Activated naive CD4-positive, alpha-beta T cell treated with anti-CD3 and anti-CD28 coated beads for 36 hours (primary cell): ENCODE measurements at regions not wholly inside any gene's neighbourhood (a gene's known extent, or its start where the extent isn't known, plus 50 kb on each side); places are given as distances from the start of the nearest gene placed in this dataset.
A peak's percentile ranks its signal among the peaks of the same experiment; 100 is the strongest.
"Not testable (repeated sequence)": the region's sequence is repeated elsewhere in the genome, so short reads cannot be mapped to it uniquely, and the experiment has no call there.

Source experiments
- CTCF ChIA-PET: fragments of 350-600 bp; sonication (Branson Sonifier 250); formaldehyde crosslinking; loops from one replicate; lab custom pipeline; 2021; ENCODE audit warnings: antibody characterized with exemption; lab: Charles Lee
- DNase-seq: peaks from one replicate; pipeline ENCODE4 v3.0.0-alpha.2; 2020
- H3K27ac Mint-ChIP-seq: one replicate; pipeline ENCODE4 v1.8.0; 2021; ENCODE audit warnings: mild to moderate bottlenecking, mixed read lengths
- H3K27me3 Mint-ChIP-seq: one replicate; pipeline ENCODE4 v1.8.0; 2021; ENCODE audit warnings: low read depth, mixed read lengths
- H3K36me3 Mint-ChIP-seq: one replicate; pipeline ENCODE4 v1.8.0; 2021; ENCODE audit warnings: low read depth, mixed read lengths
- H3K4me1 Mint-ChIP-seq: one replicate; pipeline ENCODE4 v1.8.0; 2021; ENCODE audit warnings: low read depth, mixed read lengths
- H3K4me3 Mint-ChIP-seq: one replicate; pipeline ENCODE4 v1.8.0; 2021; ENCODE audit warnings: mild to moderate bottlenecking, moderate library complexity, mixed read lengths
- H3K9me3 Mint-ChIP-seq: one replicate; pipeline ENCODE4 v1.8.0; 2021; ENCODE audit warnings: mixed read lengths
- intact Hi-C: fragments of 100-400 bp; cut with micrococcal nuclease; formaldehyde crosslinking; loops from one replicate; pipeline ENCODE4 v1.15.1; 2023

GRCh38 chr6:27111743-27112142, 135.8 kb upstream of the PRSS16 start:
- H3K4me1 Mint-ChIP-seq, result no peaks in the 10 kb centered on the region
- CTCF ChIA-PET, result no interaction called here
- H3K36me3 Mint-ChIP-seq, result peaks cover 3% of the 10 kb centered on the region
- peaks cover 19% of the 10 kb centered on the region for H3K27me3 Mint-ChIP-seq
- no peak overlapping the region for H3K4me3 Mint-ChIP-seq
- H3K27ac Mint-ChIP-seq, result no peak overlapping the region
- H3K9me3 Mint-ChIP-seq, result peaks cover 4% of the 10 kb centered on the region
- intact Hi-C loops, result no loop called here
- DNase-seq, result no peak

GRCh38 chr6:27112974-27113373, 134.5 kb upstream of the PRSS16 start:
- Mint-ChIP-seq H3K9me3 (peaks cover 4% of the 10 kb centered on the region), H3K27me3 (peaks cover 17% of the 10 kb centered on the region), H3K4me3 (no peak overlapping the region), H3K27ac (no peak overlapping the region), H3K4me1 (no peaks in the 10 kb centered on the region), H3K36me3 (peaks cover 3% of the 10 kb centered on the region)
- CTCF ChIA-PET, result interaction anchor here (0.6 kb wide), 1 partner anchor 505 kb away, joined by 3 read pairs; no protein-coding TSS in a partner anchor
- no peak for DNase-seq
- intact Hi-C loops, result no loop called here

DNA sequence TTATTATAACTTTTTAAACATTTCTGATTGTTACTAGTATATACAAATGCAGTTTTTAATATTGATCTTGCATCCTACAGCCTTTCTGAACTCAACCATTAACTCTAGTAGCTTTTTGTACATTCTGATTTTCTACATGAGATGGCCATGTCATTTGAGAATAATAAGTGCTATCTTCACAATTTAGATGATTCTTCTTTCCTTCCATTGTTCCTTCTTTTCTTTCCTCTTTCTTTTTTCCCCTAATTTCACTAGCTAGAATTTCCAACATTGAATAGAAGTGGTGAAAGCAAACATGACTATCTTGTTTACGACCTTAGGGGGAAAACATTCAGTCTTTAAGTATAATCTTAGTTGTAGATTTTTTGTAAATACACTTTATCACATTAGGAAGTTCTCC, 128.2 kb upstream of the PRSS16 start:
- Mint-ChIP-seq H3K27ac (no peak overlapping the region), H3K4me1 (peaks cover 7% of the 10 kb centered on the region), H3K9me3 (no peaks in the 10 kb centered on the region), H3K36me3 (no peaks in the 10 kb centered on the region), H3K27me3 (no peaks in the 10 kb centered on the region), H3K4me3 (no peak overlapping the region)
- no peak for DNase-seq
- intact Hi-C loops, result no loop called here
- CTCF ChIA-PET, result no interaction called here

GRCh38 chr6:27119761-27120160, 127.7 kb upstream of the PRSS16 start:
- Mint-ChIP-seq H3K36me3 (no peaks in the 10 kb centered on the region), H3K27me3 (no peaks in the 10 kb centered on the region), H3K27ac (no peak overlapping the region), H3K9me3 (no peaks in the 10 kb centered on the region), H3K4me3 (no peak overlapping the region), H3K4me1 (peaks cover 7% of the 10 kb centered on the region)
- intact Hi-C loops, result no loop called here
- CTCF ChIA-PET, result no interaction called here
- DNase-seq, result no peak

DNA sequence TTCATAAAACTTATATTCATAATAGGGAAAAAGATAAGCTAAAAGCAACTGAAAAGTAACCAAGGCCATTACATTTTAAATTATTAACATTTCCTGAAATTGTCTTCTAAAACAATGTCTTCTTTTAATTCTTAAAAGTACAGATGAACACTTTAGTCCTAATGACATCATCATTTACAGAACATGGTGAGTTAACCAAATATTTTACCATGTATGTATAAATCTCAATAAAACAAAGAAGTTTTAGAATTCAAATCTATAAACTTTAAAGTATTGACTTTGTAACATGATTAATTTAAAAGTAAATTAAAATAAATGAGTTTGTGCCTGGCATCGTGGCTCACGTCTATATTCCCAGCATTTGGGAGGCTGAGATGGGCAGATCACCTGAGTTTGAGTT, 125.9 kb upstream of the PRSS16 start:
- peaks cover 12% of the 10 kb centered on the region for H3K4me1 Mint-ChIP-seq
- no peaks in the 10 kb centered on the region for H3K36me3 Mint-ChIP-seq
- H3K9me3 Mint-ChIP-seq, result no peaks in the 10 kb centered on the region
- intact Hi-C loops, result no loop called here
- no peaks in the 10 kb centered on the region for H3K27me3 Mint-ChIP-seq
- CTCF ChIA-PET, result no interaction called here
- no peak overlapping the region for H3K4me3 Mint-ChIP-seq
- H3K27ac Mint-ChIP-seq, result no peak overlapping the region
- no peak for DNase-seq

GRCh38 chr6:27124252-27124657, 123.2 kb upstream of the PRSS16 start:
- H3K4me3 Mint-ChIP-seq, result no peak overlapping the region
- H3K36me3 Mint-ChIP-seq, result no peaks in the 10 kb centered on the region
- no peak overlapping the region for H3K27ac Mint-ChIP-seq

DNA sequence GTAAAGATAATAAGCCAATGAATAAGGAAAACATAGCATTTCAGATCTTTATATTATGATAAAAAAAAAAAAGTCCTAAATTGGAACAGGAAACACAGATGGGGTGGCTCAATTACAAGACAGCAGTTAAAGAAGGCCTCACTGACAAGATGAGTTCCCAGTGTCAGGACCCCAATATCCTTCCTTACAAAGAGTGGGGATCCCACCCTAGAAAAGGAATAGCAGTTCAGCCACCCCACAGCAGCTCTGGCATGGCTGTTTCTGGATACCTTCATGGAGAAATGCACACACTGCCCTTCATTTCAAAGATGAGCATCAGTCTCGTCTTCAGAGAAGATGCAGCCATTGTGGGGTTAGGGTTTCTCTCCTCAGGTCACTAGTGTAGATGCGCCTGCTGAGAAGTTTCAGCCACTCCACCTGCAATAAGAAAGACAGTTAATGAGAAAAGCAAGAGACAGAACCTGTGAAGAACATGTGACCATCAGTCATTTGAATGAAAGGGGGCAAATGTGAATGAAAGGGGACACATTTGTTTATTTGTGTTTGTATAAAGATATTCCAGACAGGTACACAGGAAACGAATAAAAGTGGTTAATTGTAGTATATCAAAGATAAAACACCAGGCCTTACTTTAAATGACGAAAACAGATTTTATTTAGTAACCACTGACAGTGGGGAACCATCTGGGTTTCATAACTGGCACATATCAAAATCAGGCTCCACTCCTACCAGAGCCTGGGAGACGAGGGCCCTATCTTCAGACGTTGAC, 121.3 kb upstream of the PRSS16 start:
- no peaks in the 10 kb centered on the region for H3K9me3 Mint-ChIP-seq
- no peaks in the 10 kb centered on the region for H3K36me3 Mint-ChIP-seq
- peak overlapping the region; percentile 56 for H3K4me3 Mint-ChIP-seq
- no peaks in the 10 kb centered on the region for H3K27me3 Mint-ChIP-seq
- H3K27ac Mint-ChIP-seq, result peak overlapping the region; percentile 69
- DNase-seq, result no peak
- intact Hi-C loops, result loop anchor here (2.0 to 5.0 kb wide), 4 partner anchors 63 to 627 kb away; no protein-coding TSS in a partner anchor
- CTCF ChIA-PET, result interaction anchor here (0.6 to 1.4 kb wide), 9 partner anchors 11 to 630 kb away, joined by 3 to 13 read pairs (median 3); a partner anchor contains a TSS
- H3K4me1 Mint-ChIP-seq, result peaks cover 13% of the 10 kb centered on the region

More at GRCh38 chr6:27124252-27124657, 123.2 kb upstream of the PRSS16 start:
- Mint-ChIP-seq H3K9me3 (no peaks in the 10 kb centered on the region), H3K27me3 (no peaks in the 10 kb centered on the region), H3K4me1 (peaks cover 19% of the 10 kb centered on the region)
- CTCF ChIA-PET, result no interaction called here
- intact Hi-C loops, result no loop called here
- DNase-seq, result no peak

GRCh38 chr6:27126815-27127537, 120.5 kb upstream of the PRSS16 start:
- H3K36me3 Mint-ChIP-seq, result no peaks in the 10 kb centered on the region
- H3K27me3 Mint-ChIP-seq, result no peaks in the 10 kb centered on the region
- peak overlapping the region; percentile 56 for H3K4me3 Mint-ChIP-seq
- H3K9me3 Mint-ChIP-seq, result no peaks in the 10 kb centered on the region
- peak; percentile 92 for DNase-seq
- H3K4me1 Mint-ChIP-seq, result peaks cover 13% of the 10 kb centered on the region
- CTCF ChIA-PET, result interaction anchor here (0.6 to 1.5 kb wide), 16 partner anchors 12 to 1012 kb away, joined by 3 to 13 read pairs (median 3); a partner anchor contains a TSS
- H3K27ac Mint-ChIP-seq, result peak overlapping the region; percentile 69
- intact Hi-C loops, result loop anchor here (1.0 to 5.0 kb wide), 6 partner anchors 31 to 626 kb away; partner anchors contain the start of gene POM121L2

GRCh38 chr6:27127874-27128273, 119.6 kb upstream of the PRSS16 start:
- CTCF ChIA-PET, result interaction anchor here (0.6 to 1.5 kb wide), 6 partner anchors 22 to 628 kb away, joined by 3 to 7 read pairs (median 3); no protein-coding TSS in a partner anchor
- not testable (repeated sequence) for H3K27ac Mint-ChIP-seq, H3K36me3 Mint-ChIP-seq, H3K9me3 Mint-ChIP-seq, DNase-seq, H3K4me3 Mint-ChIP-seq, H3K27me3 Mint-ChIP-seq
- H3K4me1 Mint-ChIP-seq, result peaks cover 13% of the 10 kb centered on the region
- intact Hi-C loops, result loop anchor here (1.0 to 5.0 kb wide), 6 partner anchors 30 to 625 kb away; partner anchors contain the start of gene POM121L2

DNA sequence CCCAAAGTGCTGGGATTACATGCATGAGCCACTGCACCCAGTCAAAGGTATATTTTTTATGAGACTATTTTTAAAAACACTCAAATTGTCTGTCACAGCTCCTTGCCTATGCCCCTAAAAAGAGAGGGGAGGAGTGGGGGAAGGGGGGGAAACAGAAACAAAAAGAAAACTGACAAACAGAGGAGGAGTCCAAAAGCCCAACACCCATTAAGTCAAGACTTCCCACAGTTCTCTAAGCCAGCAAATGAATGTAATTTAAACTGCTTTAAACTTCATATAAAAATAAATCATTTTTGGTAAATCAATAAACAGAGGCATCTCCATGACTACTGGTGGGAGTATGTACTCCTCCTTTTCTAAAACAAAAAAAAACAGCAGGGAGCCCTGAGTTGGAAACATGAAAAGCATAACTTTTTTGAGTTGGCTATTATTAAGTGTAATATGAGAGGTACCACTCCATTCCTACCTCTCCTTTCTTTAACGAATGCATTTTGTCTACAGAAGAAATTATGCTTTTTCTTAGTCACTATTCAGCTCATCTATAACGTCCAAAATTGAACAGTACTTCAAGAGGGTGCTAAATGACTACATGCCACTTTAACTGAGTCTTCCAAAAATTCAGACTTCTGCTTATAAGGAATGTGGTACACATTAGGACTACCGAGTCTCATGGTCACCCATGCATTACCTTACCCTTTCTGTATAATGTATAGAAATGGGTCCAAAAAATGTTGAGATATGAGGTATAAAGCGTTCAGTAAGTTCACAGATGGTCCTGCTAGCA, 119.0 kb upstream of the PRSS16 start:
- no peak overlapping the region for H3K4me3 Mint-ChIP-seq
- no peak overlapping the region for H3K27ac Mint-ChIP-seq
- intact Hi-C loops, result loop anchor here (5.0 kb wide), 1 partner anchor 109 kb away; no protein-coding TSS in a partner anchor
- no peaks in the 10 kb centered on the region for H3K27me3 Mint-ChIP-seq
- CTCF ChIA-PET, result interaction anchor here (0.6 to 1.5 kb wide), 5 partner anchors 21 to 667 kb away, joined by 3 to 6 read pairs (median 4); no protein-coding TSS in a partner anchor
- no peaks in the 10 kb centered on the region for H3K9me3 Mint-ChIP-seq
- no peaks in the 10 kb centered on the region for H3K36me3 Mint-ChIP-seq
- peaks cover 13% of the 10 kb centered on the region for H3K4me1 Mint-ChIP-seq
- no peak for DNase-seq

DNA sequence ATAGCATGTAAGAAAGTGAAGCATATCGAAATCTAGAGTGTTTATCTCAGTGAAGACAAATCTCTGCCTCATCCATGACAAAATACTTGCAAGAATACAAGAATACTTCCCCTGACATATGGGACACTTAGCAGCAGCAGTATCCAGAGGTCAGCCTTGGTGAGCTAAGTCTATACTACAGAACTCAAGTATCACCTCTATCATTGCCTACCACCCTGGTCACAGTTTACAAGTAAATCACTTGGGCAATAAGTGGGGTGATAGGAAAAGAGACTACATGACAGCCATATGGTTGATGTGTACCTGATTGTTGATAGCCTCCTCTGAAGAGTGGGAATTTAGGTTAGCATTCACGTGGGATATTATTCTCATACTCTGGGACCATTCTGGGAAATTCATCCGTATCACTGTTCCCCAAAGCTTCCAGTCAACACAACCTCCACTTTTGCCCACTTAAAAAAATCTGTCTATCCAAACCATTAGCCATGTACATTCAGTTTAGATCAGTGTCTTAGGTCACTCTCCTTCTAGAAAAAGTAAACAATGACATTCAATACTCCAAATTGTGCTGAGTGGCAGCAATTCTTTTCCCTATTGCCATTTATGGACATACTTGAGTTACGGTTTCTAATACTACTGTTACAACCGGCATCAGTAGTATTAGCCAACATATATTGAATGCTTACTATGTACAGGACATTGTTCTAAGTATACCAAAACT, 118.2 kb upstream of the PRSS16 start:
- Mint-ChIP-seq H3K27me3 (no peaks in the 10 kb centered on the region), H3K9me3 (no peaks in the 10 kb centered on the region), H3K4me1 (peaks cover 18% of the 10 kb centered on the region), H3K27ac (no peak overlapping the region), H3K4me3 (no peak overlapping the region), H3K36me3 (peaks cover 4% of the 10 kb centered on the region)
- CTCF ChIA-PET, result interaction anchor here (0.6 to 1.4 kb wide), 3 partner anchors 24 to 666 kb away, joined by 3 to 5 read pairs (median 4); no protein-coding TSS in a partner anchor
- DNase-seq, result no peak
- intact Hi-C loops, result loop anchor here (5.0 kb wide), 1 partner anchor 108 kb away; no protein-coding TSS in a partner anchor
